GM21576 (cell line): ENCODE measurements at regions not wholly inside any gene's neighbourhood (a gene's known extent, or its start where the extent isn't known, plus 50 kb on each side); places are given as distances from the start of the nearest gene placed in this dataset.
"Not testable (repeated sequence)": the region's sequence is repeated elsewhere in the genome, so short reads cannot be mapped to it uniquely, and the experiment has no call there.

ENCODE experiments used
- ATAC-seq: cut with Tn5 transposase; IDR thresholded peaks from one replicate; pipeline ENCODE4 v1.9.1; 2021; ENCODE audit warnings: mild to moderate bottlenecking, moderate library complexity; ENCODE audit not compliant: unreplicated experiment

DNA sequence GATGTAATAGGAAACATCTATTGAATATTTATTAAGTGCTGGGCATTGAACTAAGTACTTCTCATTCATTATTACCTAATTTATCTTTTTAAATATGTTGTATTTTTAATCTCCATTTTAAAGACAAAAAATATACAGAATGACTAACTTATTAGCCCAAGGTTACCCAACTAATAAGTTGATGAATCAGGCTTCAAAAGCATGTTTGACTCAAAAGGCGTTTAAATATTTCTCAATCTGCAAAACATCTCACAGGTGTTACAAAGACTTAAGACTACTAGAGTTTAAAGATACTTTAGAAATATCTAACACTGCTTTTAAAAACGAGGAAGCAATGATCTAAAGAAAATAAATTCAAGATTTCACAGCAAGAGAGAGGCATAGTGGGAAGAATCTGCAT lies 457.4 kb upstream of the DCN start:
- no peak for ATAC-seq

DNA sequence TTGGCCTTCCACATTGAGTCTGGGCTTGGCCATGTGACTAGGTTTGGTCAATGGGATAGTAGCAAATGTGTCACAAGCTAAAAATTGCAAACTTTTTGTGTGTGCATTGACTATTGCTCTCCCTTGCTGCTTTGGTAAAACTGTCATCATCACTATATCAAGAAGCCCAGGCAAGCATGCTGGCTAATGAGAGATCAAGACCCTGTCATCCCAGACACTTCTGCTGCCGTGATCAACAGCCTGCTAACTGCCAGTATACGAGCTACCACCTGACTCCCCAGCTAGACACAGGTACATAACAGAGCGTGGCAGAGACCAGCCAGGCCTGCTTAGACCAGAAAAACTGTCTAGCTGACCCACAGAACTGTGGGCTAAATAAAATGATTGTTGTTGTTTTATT lies 456.7 kb upstream of the DCN start:
- no peak for ATAC-seq

DNA sequence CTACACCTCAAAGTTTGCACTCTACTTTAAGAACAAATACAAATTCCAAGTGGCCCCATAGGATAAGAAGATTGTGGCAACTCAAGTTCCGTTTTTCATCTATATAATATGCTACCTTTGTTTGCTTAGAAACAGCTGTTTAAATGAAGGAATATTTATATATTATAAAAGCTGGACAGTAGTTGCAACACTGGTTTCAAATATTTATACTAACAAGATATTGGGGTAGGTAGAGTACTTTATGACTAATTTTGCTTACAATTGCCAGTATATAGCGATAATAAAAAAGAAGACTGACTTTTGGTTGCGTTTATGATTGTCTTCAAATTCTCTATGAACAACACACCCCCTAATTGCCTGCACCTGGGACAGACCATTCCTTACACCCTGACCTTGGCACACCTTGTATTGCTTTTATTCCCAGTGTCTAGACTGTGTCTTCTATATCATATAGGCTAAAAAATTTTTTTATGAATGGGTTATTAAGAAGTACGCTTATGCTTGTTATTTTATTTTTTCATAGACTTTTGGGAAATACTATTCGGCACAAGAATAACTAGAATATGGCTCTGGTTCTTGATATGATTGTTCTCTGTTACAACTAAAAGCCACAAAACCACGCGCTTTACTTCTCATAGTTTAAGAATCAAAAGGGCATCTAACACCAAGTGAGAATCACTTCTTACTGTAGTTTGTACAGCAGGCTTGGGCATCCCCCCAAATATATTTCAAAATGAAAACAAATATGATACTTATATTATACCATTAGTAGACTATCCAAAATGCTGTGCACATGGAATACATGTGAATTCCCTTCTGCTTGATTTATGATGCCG lies 455.4 kb upstream of the DCN start:
- no peak for ATAC-seq

DNA sequence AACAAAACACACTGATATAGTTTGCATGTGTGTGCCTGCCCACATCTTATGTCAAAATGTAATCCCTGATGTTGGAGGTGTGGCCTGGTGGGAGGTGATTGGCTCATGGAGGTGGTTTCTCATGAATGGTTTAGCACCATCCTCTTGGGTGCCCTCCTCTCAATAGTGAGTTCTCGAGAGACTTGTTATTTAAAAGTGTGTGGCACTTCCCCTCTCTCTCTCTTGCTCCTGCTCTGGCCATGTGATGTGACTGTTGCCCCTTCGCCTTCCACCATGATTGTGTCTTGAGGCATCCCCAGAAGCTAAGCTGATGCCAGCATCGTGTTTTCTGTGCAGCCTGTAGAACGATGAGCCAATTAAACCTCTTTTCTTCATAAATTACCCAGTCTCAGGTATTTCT lies 454.1 kb upstream of the DCN start:
- ATAC-seq, result no peak

DNA sequence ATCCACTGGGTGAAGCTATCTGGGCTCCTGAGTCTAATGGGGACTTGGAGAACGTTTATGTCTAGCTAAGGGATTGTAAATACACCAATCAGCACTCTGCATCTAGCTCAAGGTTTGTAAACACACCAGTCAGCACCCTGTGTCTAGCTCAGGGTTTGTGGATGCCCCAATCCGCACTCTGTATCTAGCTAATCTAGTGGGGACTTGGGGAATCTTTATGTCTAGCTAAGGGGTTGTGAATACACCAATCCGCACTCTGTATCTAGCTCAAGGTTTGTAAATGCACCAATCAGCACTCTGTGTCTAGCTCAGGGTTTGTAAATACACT lies 451.7 kb upstream of the DCN start:
- not testable (repeated sequence) for ATAC-seq

DNA sequence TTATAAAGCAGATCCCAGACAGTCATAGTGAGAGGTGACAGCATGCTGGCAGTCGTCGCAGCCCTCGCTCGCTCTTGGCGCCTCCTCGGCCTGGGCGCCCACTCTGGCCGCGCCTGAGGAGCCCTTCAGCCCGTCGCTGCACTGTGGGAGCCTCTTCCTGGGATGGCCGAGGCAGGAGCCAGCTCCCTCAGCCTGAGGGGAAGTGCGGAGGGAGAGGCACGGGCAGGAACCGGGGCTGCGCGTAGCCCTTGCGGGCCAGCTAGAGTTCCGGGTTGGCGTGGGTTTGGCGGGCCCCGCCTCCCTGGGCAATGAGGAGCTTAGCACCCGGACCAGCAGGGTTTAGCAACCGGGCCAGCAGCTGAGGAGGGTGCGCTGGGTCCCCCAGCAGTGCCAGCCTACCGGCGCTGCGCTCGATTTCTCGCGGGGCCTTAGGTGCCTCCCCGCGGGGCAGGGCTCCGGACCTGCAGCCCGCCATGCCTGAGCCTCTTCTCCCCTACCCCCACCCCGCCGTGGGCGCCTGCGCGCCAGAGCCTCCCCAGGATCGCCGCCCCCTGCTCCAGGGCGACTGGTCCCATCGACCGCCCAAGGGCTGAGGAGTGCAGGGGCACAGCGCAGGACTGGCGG lies 451.2 kb upstream of the DCN start:
- ATAC-seq, result no peak

DNA sequence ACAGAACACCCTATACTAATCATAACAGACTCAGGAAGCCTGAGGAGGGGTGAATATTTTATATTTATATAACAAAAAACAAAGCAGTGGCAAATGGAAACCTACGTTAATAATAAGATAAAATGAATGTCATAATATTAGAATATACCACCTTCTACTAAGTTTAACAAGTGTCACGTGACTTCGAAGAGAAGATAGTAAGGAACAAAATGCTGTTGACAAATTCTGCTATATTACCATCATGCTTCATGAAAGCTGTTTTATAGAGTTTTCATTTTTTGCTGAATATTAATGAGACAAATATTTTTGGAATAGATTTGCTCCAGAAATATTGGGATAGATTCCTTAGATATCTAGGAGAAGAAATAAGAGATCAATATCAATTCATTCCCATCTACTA lies 450.6 kb upstream of the DCN start:
- ATAC-seq, result no peak

DNA sequence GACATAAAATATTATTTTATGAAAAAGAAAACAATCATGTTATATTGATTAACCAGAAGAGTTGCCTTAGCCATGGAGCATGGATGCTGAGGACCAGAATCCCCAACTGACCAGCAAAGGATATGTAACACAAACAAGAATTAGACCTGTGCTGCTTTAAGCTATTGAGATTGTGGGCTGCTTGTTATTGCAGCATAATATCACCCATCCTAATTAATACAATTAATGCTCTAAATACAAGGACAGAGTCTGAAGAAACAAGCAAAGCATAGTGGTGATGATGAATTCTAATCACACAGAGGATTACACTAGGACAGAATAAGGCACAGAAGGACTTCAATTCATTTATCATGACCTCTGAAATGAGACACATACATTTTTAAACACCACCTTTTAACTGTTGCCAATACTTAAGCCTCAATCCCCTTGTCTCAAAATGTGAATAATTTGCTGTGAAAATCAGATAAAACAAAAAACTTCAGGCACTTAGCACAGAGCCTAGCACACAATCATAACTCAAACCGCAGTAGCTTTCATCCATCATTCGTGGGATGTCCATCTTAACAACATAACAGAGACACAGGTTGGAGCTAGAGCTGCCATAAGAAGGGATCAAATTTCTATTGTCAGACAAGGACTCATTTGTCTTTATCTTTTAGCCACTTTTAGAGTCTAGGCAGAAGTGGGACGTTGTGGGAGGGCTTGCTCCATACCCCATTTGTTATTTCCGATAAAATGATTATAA lies 449.6 kb upstream of the DCN start:
- ATAC-seq, result no peak

DNA sequence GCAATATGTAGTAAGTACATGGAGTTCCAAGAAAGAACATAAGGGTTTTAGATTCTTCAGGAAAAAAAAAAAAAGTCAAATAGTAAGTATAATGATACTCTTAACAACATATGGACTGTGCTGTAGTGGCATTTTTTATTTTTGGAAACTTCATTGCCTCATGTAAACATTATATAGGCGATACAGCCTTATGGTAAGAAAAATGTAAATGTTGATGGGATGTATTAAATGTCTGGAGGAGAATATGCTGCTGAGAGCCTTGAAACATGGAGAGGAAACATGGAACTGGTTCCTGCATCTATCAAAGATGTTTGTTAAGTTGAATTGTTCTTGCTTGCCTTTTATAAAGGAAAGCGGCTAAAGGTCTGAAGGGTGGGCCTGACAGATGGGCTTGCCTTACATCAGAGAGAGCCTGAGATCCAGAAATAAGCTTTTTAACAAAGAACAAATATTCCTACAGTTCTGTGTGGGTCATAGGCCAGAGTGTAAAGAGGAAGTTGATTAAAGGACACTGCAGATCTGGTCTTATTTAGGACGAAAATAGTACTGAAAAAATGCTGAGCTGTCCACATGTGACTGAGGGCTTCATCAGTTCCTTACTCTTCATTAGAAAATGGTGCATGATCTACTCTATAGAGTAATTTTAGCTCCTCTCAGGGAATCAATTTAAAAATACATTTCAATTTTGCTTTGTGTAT lies 448.1 kb upstream of the DCN start:
- ATAC-seq, result no peak

DNA sequence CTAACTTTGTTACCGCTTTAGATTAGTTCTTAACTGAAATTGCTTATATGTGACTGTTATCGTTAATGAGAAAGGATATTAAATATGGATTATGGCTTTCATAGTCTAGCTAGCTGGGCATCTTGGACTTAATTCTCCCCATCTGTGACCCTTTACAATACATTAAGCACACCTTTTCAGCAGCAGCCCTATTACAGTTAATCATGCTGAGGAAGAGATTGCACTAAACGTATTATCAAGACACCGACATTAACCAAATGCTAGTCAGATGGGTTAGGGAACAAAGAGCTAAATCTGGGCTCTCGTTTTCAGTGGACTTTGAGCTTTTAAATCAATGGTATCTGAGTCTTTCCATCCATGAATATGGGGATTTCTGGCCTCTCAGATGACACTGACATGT lies 447.5 kb upstream of the DCN start:
- no peak for ATAC-seq

DNA sequence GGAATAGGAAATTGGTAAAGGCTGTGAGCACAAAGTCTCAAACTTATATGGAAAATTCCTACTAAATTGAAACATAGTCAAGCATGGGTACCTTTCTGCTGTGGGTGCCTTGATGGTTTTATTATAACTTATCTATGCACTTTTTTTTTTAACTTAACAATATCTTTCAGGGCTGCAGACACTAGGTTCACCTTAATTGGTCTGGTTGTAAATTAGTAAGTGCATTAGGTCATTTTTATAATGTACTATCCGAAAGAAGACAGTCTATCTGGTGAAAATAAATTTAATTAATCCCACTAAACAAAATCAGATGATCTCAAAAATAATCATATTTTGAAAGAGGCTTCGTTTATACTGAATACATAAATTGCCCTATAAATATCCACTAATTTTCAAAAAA lies 446.8 kb upstream of the DCN start:
- no peak for ATAC-seq

DNA sequence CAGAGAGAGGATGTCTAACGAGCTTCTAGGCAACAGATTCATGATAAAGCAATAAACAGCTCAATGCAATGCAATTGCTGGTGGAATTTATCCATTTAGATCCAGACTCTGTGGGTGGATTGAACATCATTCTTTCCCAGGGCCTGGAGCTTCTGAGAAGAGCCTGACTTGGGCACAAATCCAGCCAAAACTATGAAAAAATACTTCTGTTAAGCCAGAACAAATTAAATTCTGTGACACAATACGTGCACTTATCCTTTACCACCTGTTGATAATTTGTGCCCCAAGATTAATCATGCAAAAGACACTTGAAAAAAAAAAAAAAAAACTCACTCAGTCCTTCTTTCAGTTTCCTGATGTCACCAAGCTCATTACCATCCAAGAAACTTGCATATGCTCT lies 446.0 kb upstream of the DCN start:
- ATAC-seq, result no peak

DNA sequence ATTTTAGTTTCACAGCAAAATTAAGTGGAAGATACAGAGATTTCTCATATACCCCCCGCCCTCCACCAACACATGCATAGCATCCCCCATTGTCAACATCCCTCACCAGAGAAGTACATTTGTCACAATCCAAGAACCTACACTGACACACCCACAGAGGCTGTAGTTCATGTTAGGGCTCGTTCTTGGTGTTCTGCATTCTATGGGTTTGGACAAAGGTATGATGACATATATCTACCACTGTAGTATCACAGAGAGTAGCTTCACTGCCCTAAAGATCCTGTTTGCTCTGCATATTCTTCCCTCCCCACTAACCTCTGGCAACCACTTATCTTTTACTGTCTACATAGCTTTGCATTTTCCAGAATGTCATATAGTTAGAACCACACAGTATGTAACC lies 444.6 kb upstream of the DCN start:
- ATAC-seq, result no peak

DNA sequence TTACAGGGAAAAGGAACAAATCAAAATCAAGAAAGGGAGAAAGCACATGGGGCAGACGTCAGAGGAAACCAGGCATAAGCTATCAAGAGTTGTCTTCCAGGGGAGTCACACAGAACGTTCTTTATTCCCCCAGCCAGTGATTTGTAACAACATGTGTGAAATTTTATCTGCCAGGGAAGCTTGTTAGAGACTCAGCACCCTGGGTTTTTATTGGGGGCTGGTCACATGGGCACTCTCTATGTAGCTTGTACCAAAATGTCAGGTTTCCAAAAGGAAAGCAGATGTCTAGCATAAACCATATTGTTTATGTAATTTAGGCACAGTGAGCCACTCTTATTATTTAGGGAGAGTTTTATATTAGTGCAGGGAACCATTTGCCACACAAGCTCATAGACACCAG lies 440.4 kb upstream of the DCN start:
- no peak for ATAC-seq

DNA sequence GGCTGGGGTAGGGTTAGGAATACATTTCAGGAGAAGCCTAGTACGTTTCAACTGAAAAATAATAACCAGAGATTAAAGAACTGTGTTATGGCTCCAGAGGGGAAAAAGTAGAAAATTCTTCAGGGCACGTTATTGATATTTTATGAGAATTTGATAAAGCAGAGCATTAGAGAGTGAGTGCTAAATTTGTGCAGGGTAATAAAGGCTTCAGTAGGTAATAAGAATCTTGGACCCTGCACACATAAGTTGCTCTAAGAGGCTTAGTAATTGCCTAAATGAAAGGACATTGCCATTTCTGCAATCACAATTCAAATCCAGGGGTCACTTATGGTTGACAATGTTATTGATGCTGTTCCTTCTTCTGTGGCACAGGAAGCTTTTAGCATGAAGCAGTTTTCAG lies 439.4 kb upstream of the DCN start:
- ATAC-seq, result no peak

DNA sequence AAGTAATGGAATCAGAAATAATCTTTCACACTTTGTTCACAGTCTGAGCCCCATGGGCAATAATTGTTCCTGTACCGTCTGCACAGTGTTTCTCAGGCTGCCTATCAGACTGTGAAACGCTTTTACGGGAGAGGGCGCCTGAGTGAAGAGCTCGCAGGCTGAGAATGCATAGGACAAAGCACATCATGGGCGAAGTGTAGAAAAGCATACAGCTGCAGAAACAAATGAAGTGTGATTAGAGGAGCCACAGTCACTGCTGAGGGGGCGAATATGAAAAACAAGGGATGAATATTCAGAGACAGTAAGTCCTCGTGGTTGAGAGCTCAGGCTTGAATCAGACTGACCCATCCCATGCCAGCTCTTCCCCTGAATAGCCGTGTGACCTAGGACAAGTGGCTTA lies 438.4 kb upstream of the DCN start:
- ATAC-seq, result no peak

DNA sequence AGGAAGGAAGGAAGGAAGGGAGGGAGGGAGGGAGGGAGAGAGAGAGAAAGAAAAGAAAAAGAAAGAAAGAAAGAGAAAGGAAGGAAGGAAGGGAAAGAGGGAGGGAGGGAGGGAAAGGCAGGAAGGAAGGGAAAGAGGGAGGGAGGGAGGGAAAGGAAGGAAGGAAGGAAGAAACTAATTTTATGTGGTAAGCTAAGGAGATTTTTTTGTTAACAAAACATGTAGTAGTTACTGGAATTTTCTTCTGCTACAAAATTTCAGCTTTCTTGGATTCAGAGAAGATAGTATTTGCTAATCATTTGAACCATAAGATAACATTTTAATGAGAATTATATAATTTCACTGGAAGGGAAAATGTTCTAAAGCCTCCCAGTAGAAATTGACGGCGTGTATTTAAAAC lies 437.8 kb upstream of the DCN start:
- ATAC-seq, result no peak

DNA sequence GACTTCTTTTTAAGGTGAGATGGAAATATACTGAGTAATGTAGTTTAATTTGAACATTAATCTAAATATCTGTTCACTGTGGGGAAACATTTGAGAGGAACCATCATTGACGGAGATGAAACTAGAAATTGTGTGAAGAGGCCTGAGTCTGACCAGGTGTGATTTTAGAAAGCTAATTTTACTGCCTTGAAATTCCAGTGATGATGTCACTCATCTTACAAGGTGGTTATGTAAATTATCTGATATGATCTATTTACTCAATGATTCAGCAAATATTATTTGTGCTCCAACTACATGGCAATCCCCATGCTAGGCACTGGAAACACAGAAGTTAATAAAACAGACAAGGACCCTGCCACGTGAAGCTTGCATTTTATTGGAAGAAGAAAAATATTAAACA lies 435.7 kb upstream of the DCN start:
- peak; percentile 61 for ATAC-seq

DNA sequence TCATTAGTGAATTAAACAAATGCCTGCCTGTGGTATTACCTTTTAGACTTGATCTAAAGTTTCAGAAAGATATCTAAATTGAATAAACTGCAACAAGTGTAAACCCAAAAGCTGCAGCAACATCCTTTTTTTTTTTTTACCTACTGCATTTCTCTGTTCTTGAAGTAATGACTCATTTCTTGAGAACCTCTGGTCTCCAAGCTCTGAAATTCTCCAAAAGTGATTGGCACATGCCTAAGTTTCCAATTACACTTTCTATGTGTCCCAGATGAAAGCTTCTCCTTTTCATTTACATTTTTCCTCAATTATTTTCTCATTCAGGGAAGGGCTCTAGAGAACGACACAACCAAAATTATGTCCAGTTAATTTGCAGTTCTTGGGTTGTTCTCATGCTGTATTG lies 435.2 kb upstream of the DCN start:
- no peak for ATAC-seq

DNA sequence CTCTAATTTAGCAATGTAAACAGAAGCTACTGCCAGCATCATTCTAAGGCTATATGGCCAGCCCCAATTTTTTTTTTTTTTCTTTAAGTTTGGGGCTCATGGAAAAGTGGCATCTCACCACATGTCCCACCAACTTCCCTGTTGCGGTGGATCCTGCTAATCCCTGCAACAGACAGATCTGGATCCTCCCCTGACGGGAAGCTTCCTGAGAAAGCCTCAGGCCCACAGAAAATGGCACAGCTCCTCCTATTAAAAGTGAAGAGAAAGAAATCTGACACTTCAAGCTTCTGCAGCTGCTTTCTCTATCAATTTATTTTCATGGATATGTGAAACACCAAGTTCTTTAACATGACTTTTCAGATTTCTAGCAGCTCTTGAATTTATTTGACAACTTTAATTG lies 433.8 kb upstream of the DCN start:
- no peak for ATAC-seq

DNA sequence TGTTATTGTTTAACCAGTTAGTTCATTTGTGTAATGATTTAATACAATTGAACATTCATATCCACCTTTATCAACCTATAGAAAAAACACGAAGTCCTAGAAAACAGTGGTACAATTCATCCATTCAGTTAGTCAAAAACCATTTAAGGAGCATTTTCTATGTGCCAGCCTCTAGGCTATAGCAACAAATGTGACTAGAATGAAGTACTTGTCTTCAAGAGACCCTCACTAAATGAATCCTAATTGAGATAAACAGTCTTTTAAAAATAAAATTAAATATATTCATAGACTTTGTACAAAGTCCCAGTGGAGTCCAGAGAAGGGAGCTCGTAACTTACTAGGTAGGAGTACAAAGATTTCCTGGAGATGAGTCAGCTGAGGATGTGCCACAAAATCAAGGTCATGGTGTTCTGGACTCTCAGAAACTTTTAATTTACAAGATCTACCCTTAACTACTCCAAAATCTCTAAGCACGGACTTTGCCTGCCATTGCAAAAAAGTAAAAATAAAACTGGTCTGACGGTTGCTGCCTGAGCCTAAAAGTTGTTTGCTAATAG lies 430.7 kb upstream of the DCN start:
- ATAC-seq, result no peak
